GM23248 (cell line): ENCODE measurements at regions not wholly inside any gene's neighbourhood (a gene's known extent, or its start where the extent isn't known, plus 50 kb on each side); places are given as distances from the start of the nearest gene placed in this dataset.

ENCODE experiments used
- EZH2 ChIP-seq: fragments of 200-600 bp; sonication (generic); IDR thresholded peaks from 2 replicates; pipeline ENCODE4 v1.6.1; 2018; ENCODE audit warnings: antibody characterized with exemption, mild to moderate bottlenecking; ENCODE audit not compliant: insufficient read depth, poor library complexity, severe bottlenecking
- EZH2phosphoT487 ChIP-seq: fragments of 200-600 bp; sonication (generic); IDR thresholded peaks from 2 replicates; pipeline ENCODE4 v1.6.1; 2018; ENCODE audit warnings: antibody characterized with exemption, moderate library complexity, mild to moderate bottlenecking, low read depth; ENCODE audit not compliant: insufficient read depth

GRCh38 chr1:36740446-36740845, 257.7 kb upstream of the CSF3R start:
- no peak for TF ChIP-seq EZH2
- no peak for TF ChIP-seq EZH2phosphoT487
